GM10266 (cell line): ENCODE measurements at regions not wholly inside any gene's neighbourhood (a gene's known extent, or its start where the extent isn't known, plus 50 kb on each side); places are given as distances from the start of the nearest gene placed in this dataset.

ENCODE experiments used
- DNase-seq: peaks from one replicate; pipeline ENCODE4 v3.0.0; 2012; ENCODE audit errors: extremely low spot score
- CTCF ChIP-seq: IDR thresholded peaks from 2 replicates; pipeline ENCODE4 v1.5.1; 2012; ENCODE audit warnings: mild to moderate bottlenecking, low read depth; ENCODE audit not compliant: control insufficient read depth, insufficient read depth; ENCODE audit errors: missing control alignments

- no peak for DNase-seq
- no peak for TF ChIP-seq CTCF
These were observed 414.0 kb downstream of the GATA3 start for GRCh38 chr10:8468477-8468876.

GRCh38 chr10:8473205-8473604 is 418.7 kb downstream of the GATA3 start:
- no peak for TF ChIP-seq CTCF
- peak; percentile 6 for DNase-seq

GRCh38 chr10:8477300-8477699 is 422.8 kb downstream of the GATA3 start:
- DNase-seq: no peak
- TF ChIP-seq CTCF: no peak

GRCh38 chr10:8481718-8482504 is 427.4 kb downstream of the GATA3 start:
- no peak for DNase-seq
- TF ChIP-seq CTCF: no peak

- TF ChIP-seq CTCF: no peak
- no peak for DNase-seq
These were observed 430.5 kb downstream of the GATA3 start for GRCh38 chr10:8485032-8485431.

- DNase-seq: no peak
- TF ChIP-seq CTCF: no peak
These were observed 432.9 kb downstream of the GATA3 start for GRCh38 chr10:8487346-8487745.

GRCh38 chr10:8489232-8489631 is 434.7 kb downstream of the GATA3 start:
- no peak for DNase-seq
- TF ChIP-seq CTCF: no peak
